ENCODE measurements at regions not wholly inside any gene's neighbourhood (a gene's known extent, or its start where the extent isn't known, plus 50 kb on each side); places are given as distances from the start of the nearest gene placed in this dataset.
A peak's percentile ranks its signal among the peaks of the same experiment; 100 is the strongest.
"Not testable (repeated sequence)": the region's sequence is repeated elsewhere in the genome, so short reads cannot be mapped to it uniquely, and the experiment has no call there.

- no peak for DNase-seq (ENCODE audit: low read depth in 4 of 4, low spot score in 2 of 4)
Observed at GRCh38 chr5:167271081-167271480, 1020.4 kb upstream of the WWC1 start.

GRCh38 chr5:167271511-167271910 is 1019.9 kb upstream of the WWC1 start:
- no peak for DNase-seq (ENCODE audit: low read depth in 4 of 4, low spot score in 2 of 4)

- no peak for DNase-seq (ENCODE audit: low read depth in 4 of 4, low spot score in 2 of 4)
Observed at GRCh38 chr5:167280111-167280510, 1011.3 kb upstream of the WWC1 start.

GRCh38 chr5:167281925-167282324 is 1009.5 kb upstream of the WWC1 start:
- no peak for DNase-seq (ENCODE audit: low read depth in 4 of 4, low spot score in 2 of 4)

GRCh38 chr5:167283691-167284090 is 1007.8 kb upstream of the WWC1 start:
- DNase-seq (ENCODE audit: low read depth in 4 of 4, low spot score in 2 of 4): no peak

- DNase-seq (ENCODE audit: low read depth in 4 of 4, low spot score in 2 of 4): no peak
Observed at GRCh38 chr5:167284222-167284890, 1007.1 kb upstream of the WWC1 start.

GRCh38 chr5:167285591-167285990 is 1005.9 kb upstream of the WWC1 start:
- no peak for DNase-seq (ENCODE audit: low read depth in 4 of 4, low spot score in 2 of 4)

GRCh38 chr5:167286891-167287290 is 1004.6 kb upstream of the WWC1 start:
- DNase-seq (ENCODE audit: low read depth in 4 of 4, low spot score in 2 of 4): no peak

GRCh38 chr5:167290478-167290877 is 1001.0 kb upstream of the WWC1 start:
- DNase-seq (ENCODE audit: low read depth in 4 of 4, low spot score in 2 of 4): no peak

GRCh38 chr5:167294882-167295680 is 996.4 kb upstream of the WWC1 start:
- no peak for DNase-seq (ENCODE audit: low read depth in 4 of 4, low spot score in 2 of 4)

- no peak for DNase-seq (ENCODE audit: low read depth in 4 of 4, low spot score in 2 of 4)
Observed at GRCh38 chr5:167295681-167296005, 995.8 kb upstream of the WWC1 start.

GRCh38 chr5:167296066-167296465 is 995.4 kb upstream of the WWC1 start:
- no peak for DNase-seq (ENCODE audit: low read depth in 4 of 4, low spot score in 2 of 4)

- DNase-seq (ENCODE audit: low read depth in 4 of 4, low spot score in 2 of 4): no peak
Observed at GRCh38 chr5:167296661-167297060, 994.8 kb upstream of the WWC1 start.

- not testable (repeated sequence) for DNase-seq (ENCODE audit: low read depth in 4 of 4, low spot score in 2 of 4)
Observed at GRCh38 chr5:167299861-167300260, 991.6 kb upstream of the WWC1 start.

GRCh38 chr5:167303582-167303981 is 987.9 kb upstream of the WWC1 start:
- DNase-seq (ENCODE audit: low read depth in 4 of 4, low spot score in 2 of 4): no peak

GRCh38 chr5:167304834-167305469 is 986.5 kb upstream of the WWC1 start:
- no peak for DNase-seq (ENCODE audit: low read depth in 4 of 4, low spot score in 2 of 4)

- no peak for DNase-seq (ENCODE audit: low read depth in 4 of 4, low spot score in 2 of 4)
Observed at GRCh38 chr5:167305591-167306213, 985.7 kb upstream of the WWC1 start.

- DNase-seq (ENCODE audit: low read depth in 4 of 4, low spot score in 2 of 4): peak in 1 of 4 donors; percentile 13
Observed at GRCh38 chr5:167307042-167307441, 984.4 kb upstream of the WWC1 start.

- DNase-seq (ENCODE audit: low read depth in 4 of 4, low spot score in 2 of 4): no peak
Observed at GRCh38 chr5:167308466-167308865, 983.0 kb upstream of the WWC1 start.

- no peak for DNase-seq (ENCODE audit: low read depth in 4 of 4, low spot score in 2 of 4)
Observed at GRCh38 chr5:167309941-167310517, 981.4 kb upstream of the WWC1 start.

GRCh38 chr5:167311340-167311739 is 980.1 kb upstream of the WWC1 start:
- DNase-seq (ENCODE audit: low read depth in 4 of 4, low spot score in 2 of 4): no peak

Measured in left renal cortex interstitium (tissue), 4 donors.